ENCODE measurements at regions not wholly inside any gene's neighbourhood (a gene's known extent, or its start where the extent isn't known, plus 50 kb on each side); places are given as distances from the start of the nearest gene placed in this dataset.

- Histone ChIP-seq H3K4me3 (no peak overlapping the region), H3K9me3 (no peaks in the 10 kb centered on the region), H3K27me3 (ENCODE audit: insufficient read depth in 3 of 3, low read length in 2 of 3) (no peaks in the 10 kb centered on the region), H3K27ac (no peak overlapping the region), H3K4me1 (no peaks in the 10 kb centered on the region), H3K36me3 (ENCODE audit: insufficient read depth in 1 of 2, low read depth in 1 of 2) (no peaks in the 10 kb centered on the region)
- DNase-seq, result no peak
- 81 to 82% (median 81%) methylated on average over 3 of the region's 3 CpGs for WGBS, 3 donors
- intact Hi-C loops (cut with DNase I), result no loop called here
- no peak for TF ChIP-seq CTCF (IDR thresholded peaks at IDR 0.05)
- no peak for ATAC-seq
Measured at GRCh38 chr3:117705011-117705410, 995.4 kb downstream of the TUSC7 start.

GRCh38 chr3:117706037-117706436 lies 996.5 kb downstream of the TUSC7 start:
- H3K4me1 ChIP-seq, result no peaks in the 10 kb centered on the region

DNA sequence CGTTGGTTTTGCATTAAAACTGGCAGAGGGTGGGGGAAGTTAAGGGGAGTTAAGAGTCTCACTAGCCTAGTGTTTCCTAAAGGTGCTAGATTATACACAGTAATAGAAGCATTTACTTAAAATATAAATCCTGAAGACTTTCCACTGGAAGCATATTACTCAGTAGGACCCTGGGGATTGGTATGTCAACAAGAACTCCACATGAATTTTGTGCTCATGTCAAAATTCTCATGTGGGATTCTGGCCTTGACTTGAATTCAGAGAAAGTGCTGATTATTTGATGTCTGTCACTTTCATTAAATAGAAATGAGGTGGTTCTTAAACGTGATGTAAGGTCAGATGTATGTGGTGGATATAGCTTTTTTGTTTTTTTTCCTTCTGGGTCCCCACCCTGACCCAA lies 997.2 kb downstream of the TUSC7 start:
- intact Hi-C loops (cut with DNase I), result no loop called here

More at GRCh38 chr3:117706037-117706436, 996.5 kb downstream of the TUSC7 start:
- 30 to 49% (median 45%) methylated on average over 1 of the region's 1 CpG for WGBS, 3 donors
- Histone ChIP-seq H3K4me3 (no peak overlapping the region), H3K27ac (no peak overlapping the region), H3K36me3 (ENCODE audit: insufficient read depth in 1 of 2, low read depth in 1 of 2) (no peaks in the 10 kb centered on the region), H3K27me3 (ENCODE audit: insufficient read depth in 3 of 3, low read length in 2 of 3) (no peaks in the 10 kb centered on the region), H3K9me3 (no peaks in the 10 kb centered on the region)
- DNase-seq (no peak), ATAC-seq (no peak)
- no peak for TF ChIP-seq CTCF (IDR thresholded peaks at IDR 0.05)
- intact Hi-C loops (cut with DNase I), result no loop called here

GRCh38 chr3:117708601-117709000 lies 999.0 kb downstream of the TUSC7 start:
- no peaks in the 10 kb centered on the region for H3K9me3 ChIP-seq
- no peak for ATAC-seq
- WGBS, 3 donors, result 89 to 91% (median 90%) methylated on average over 3 of the region's 3 CpGs
- no peak for TF ChIP-seq CTCF (IDR thresholded peaks at IDR 0.05)
- H3K27me3 ChIP-seq (ENCODE audit: insufficient read depth in 3 of 3, low read length in 2 of 3), result no peaks in the 10 kb centered on the region
- no peak overlapping the region for H3K27ac ChIP-seq
- intact Hi-C loops (cut with DNase I), result no loop called here
- no peak for DNase-seq
- H3K36me3 ChIP-seq (ENCODE audit: insufficient read depth in 1 of 2, low read depth in 1 of 2), result no peaks in the 10 kb centered on the region
- H3K4me1 ChIP-seq, result no peaks in the 10 kb centered on the region
- no peak overlapping the region for H3K4me3 ChIP-seq

More for the DNA sequence above, 997.2 kb downstream of the TUSC7 start:
- Histone ChIP-seq H3K4me1 (no peaks in the 10 kb centered on the region), H3K27ac (no peak overlapping the region), H3K4me3 (no peak overlapping the region), H3K27me3 (ENCODE audit: insufficient read depth in 3 of 3, low read length in 2 of 3) (no peaks in the 10 kb centered on the region), H3K36me3 (ENCODE audit: insufficient read depth in 1 of 2, low read depth in 1 of 2) (no peaks in the 10 kb centered on the region), H3K9me3 (no peaks in the 10 kb centered on the region)
- no peak for TF ChIP-seq CTCF (IDR thresholded peaks at IDR 0.05)
- ATAC-seq (no peak), DNase-seq (no peak)
- 44 to 53% (median 51%) methylated on average over 2 of the region's 2 CpGs for WGBS, 3 donors

GRCh38 chr3:117709108-117709507 lies 999.5 kb downstream of the TUSC7 start:
- H3K9me3 ChIP-seq, result no peaks in the 10 kb centered on the region
- no peak for ATAC-seq
- H3K4me1 ChIP-seq, result no peaks in the 10 kb centered on the region
- TF ChIP-seq CTCF (IDR thresholded peaks at IDR 0.05), result no peak
- intact Hi-C loops (cut with DNase I), result no loop called here
- no peak overlapping the region for H3K4me3 ChIP-seq
- H3K27ac ChIP-seq, result no peak overlapping the region
- no peak for DNase-seq
- WGBS, 3 donors, result 76 to 81% (median 78%) methylated on average over 2 of the region's 2 CpGs
- H3K27me3 ChIP-seq (ENCODE audit: insufficient read depth in 3 of 3, low read length in 2 of 3), result no peaks in the 10 kb centered on the region
- H3K36me3 ChIP-seq (ENCODE audit: insufficient read depth in 1 of 2, low read depth in 1 of 2), result no peaks in the 10 kb centered on the region
